ENCODE measurements at regions not wholly inside any gene's neighbourhood (a gene's known extent, or its start where the extent isn't known, plus 50 kb on each side); places are given as distances from the start of the nearest gene placed in this dataset.

GRCh38 chr15:39336926-39337325 lies 244.0 kb upstream of the THBS1 start:
- no peak for TF ChIP-seq CTCF (IDR thresholded peaks at IDR 0.05; ENCODE audit: control extremely low read depth, extremely low read depth, low read depth, missing control alignments)
- POLR2A ChIA-PET: no interaction called here
- CTCF ChIA-PET: interaction anchor here (1.3 kb wide), 1 partner anchor 10 kb away, joined by 5 read pairs; no protein-coding TSS in a partner anchor
- no peak for DNase-seq (ENCODE audit: extremely low spot score)

- no peak for DNase-seq (ENCODE audit: extremely low spot score)
- TF ChIP-seq CTCF (IDR thresholded peaks at IDR 0.05; ENCODE audit: control extremely low read depth, extremely low read depth, low read depth, missing control alignments): no peak
- ChIA-PET POLR2A (no interaction called here), CTCF (interaction anchor here (1.3 kb wide), 1 partner anchor 12 kb away, joined by 5 read pairs; no protein-coding TSS in a partner anchor)
Observed at GRCh38 chr15:39338251-39338650, 242.6 kb upstream of the THBS1 start.

GRCh38 chr15:39340903-39341645 lies 239.8 kb upstream of the THBS1 start:
- TF ChIP-seq CTCF (IDR thresholded peaks at IDR 0.05; ENCODE audit: control extremely low read depth, extremely low read depth, low read depth, missing control alignments): no peak
- no peak for DNase-seq (ENCODE audit: extremely low spot score)
- ChIA-PET POLR2A (no interaction called here), CTCF (interaction anchor here (1.7 kb wide), 1 partner anchor 239 kb away, joined by 5 read pairs; no protein-coding TSS in a partner anchor)

GRCh38 chr15:39344662-39345141 lies 236.2 kb upstream of the THBS1 start:
- ChIA-PET POLR2A (no interaction called here), CTCF (no interaction called here)
- TF ChIP-seq CTCF (IDR thresholded peaks at IDR 0.05; ENCODE audit: control extremely low read depth, extremely low read depth, low read depth, missing control alignments): no peak
- DNase-seq (ENCODE audit: extremely low spot score): no peak

- POLR2A ChIA-PET: no interaction called here
- DNase-seq (ENCODE audit: extremely low spot score): no peak
- TF ChIP-seq CTCF (IDR thresholded peaks at IDR 0.05; ENCODE audit: control extremely low read depth, extremely low read depth, low read depth, missing control alignments): no peak
- CTCF ChIA-PET: no interaction called here
Observed at GRCh38 chr15:39345176-39345575, 235.7 kb upstream of the THBS1 start.

GRCh38 chr15:39347453-39347852 lies 233.4 kb upstream of the THBS1 start:
- ChIA-PET POLR2A (no interaction called here), CTCF (no interaction called here)
- no peak for TF ChIP-seq CTCF (IDR thresholded peaks at IDR 0.05; ENCODE audit: control extremely low read depth, extremely low read depth, low read depth, missing control alignments)

More at GRCh38 chr15:39347453-39347852, 233.4 kb upstream of the THBS1 start:
- no peak for DNase-seq (ENCODE audit: extremely low spot score)

Measured in GM10248 (cell line).